GM18498 (cell line): ENCODE measurements at regions not wholly inside any gene's neighbourhood (a gene's known extent, or its start where the extent isn't known, plus 50 kb on each side); places are given as distances from the start of the nearest gene placed in this dataset.

Experiments
- ATAC-seq: cut with Tn5 transposase; IDR thresholded peaks from one replicate; pipeline ENCODE4 v1.9.1; 2021; ENCODE audit warnings: mild to moderate bottlenecking, moderate library complexity; ENCODE audit not compliant: unreplicated experiment

DNA sequence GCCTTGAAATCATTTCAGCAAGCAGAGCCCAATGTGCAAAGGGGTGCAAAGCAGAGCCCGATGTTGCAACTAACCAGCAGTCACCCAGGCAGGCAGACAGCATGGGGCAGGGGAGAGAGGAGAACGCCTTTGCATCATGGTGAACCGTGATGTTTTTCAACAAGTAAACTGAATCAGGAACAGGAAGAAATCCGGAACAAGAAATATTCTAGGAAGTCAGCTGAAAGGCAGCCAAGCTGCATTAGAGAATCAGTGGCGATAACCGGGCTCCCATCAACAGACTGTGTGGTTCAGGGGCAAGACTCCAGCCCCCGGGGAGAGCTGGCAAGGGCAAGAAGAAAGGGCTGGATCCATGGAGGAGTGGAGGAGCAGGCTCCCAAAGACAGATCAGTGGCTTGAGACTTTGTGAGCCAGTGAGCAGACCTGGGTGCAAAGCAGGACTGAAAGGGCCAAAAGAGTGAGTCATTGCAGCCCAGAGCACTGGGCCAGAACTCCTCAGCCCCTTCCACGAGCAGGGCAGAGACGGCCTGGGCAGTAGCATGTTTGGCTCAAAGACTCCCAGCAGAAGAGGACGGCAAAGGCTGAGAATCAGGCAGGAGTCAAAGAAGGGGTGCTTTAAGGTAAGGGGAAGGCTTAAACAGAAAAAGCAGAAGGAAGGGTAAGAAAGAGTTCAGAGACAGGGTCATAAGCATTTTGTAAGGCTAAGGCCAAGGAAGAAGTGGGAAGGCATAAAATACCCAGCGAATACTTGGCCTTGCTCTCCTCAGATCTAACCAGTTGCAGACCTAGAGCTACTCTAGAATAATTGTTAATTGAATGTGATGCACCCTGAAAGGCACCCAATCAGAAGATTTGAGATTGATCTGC is 155.0 kb downstream of the SETD4 start:
- ATAC-seq = no peak

DNA sequence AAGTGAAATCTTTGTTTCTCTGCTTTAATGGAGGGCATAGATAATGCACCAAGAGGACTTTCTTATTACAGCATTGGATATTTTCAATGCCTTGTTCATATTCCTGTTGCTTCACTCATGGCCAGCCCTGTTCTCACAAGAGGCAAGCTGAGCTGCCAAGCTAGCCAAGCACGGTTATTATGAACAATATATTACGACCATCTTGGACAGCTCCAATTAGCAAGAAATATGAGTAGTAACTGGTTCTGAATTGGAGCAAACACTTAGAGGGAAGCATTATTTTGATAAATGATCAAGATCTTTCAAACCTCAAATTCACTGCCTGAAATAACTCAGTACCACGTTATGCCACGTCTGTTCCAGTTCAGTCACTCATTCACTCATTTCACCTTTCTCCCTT is 159.8 kb downstream of the SETD4 start:
- no peak for ATAC-seq

DNA sequence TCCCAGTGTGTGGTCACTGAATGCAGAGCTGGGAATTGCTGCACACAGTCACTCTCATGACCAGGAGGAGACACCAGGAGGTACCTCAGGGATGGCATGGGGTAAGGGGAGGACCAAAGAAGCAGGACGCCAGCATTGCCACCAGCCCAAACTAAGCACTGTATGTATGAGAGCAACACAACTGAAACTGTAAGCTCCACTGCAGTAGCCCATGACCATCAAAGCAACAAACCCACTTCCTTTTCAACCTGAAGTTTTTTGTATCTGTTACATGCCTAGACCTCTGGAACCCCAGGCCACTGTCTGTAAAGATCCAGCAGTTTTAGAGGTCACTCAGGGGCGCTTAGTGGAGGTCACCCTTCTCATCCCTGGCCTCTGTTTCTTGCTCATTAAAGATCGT is 164.3 kb downstream of the SETD4 start:
- peak; percentile 76 for ATAC-seq

DNA sequence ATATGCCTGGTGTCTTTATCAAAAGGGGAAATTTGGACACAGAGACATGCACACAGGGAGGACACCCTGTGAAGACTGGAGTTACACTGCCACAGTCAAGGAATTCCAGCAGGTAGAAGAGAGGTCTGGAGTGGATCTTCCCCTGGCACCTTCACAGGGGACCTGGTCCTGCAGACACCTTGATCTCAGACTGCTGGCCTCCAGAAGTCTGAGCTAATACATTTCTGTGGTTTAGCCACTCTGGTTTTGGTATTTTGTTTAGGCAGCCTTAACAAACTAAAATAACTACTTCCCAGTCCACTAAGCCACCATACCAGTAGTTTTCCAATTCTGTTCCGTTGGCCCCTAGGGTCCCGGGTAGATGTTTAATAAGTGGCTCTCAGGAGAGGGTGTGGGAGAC is 164.7 kb downstream of the SETD4 start:
- ATAC-seq = peak; percentile 12

DNA sequence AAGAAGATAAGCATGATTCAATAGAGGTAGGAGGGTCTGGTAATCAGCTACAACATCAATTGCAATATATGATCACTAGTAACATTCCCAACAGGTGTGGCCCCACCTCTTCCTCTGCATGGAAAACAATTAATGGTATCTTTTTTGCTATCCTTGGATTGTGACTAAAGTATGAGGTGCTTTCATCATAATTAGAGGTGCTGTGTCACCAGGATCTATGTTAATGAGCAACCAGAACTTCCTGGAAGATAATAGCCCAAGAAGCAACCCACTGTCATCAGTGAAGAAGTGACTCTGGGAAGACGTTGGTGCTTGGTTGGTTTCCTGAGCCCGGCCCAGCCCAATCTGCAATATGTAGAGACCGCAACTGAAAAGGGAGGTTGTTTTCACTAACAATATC is 167.2 kb downstream of the SETD4 start:
- no peak for ATAC-seq

DNA sequence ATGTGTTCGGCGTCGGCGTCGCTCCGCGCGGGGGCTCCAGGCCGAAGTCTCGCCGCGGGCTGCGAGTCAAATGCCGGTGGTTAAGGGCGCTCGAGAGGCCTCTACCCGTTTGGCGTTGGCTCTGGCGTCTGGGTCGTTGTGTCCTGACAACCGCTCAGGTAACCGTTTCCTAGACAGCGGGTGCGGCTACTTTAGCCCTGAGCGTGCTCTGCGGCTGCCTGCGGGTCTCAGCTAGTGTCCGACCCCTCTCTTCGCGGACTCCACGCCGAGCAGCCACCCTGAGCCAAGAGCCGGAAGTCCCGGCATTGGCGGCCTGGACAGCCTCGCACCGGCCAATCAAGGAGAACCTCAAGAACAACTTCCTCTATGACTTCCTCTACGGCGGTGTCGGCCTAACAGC is 173.4 kb downstream of the SETD4 start:
- no peak for ATAC-seq

DNA sequence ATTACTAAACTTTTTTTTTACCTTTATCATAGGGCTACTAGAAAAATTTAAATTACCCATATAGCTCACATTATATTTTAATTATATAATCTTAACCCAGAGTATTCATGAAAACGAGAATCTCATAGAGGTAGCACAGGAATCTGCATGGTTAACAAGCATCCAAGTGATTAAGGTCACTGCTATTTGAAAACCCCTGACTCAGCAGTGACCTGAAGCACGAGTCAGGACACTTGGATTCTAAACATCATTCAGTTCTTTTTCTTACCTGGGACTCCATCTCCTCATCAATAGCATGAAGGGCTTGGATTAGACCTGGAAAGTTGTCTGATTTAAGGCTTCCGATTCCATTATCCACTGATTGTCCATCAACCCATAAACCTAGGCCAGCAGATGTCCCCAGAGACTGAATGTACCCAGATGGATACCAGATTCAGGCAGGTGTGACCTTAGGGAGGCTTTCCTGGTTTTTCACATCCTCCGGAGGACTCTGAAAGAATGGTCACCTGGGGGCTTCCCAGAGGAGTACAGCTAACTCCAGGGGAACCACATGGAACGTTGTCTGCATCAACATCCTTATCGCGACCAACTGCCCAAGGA is 174.3 kb downstream of the SETD4 start:
- ATAC-seq = no peak

DNA sequence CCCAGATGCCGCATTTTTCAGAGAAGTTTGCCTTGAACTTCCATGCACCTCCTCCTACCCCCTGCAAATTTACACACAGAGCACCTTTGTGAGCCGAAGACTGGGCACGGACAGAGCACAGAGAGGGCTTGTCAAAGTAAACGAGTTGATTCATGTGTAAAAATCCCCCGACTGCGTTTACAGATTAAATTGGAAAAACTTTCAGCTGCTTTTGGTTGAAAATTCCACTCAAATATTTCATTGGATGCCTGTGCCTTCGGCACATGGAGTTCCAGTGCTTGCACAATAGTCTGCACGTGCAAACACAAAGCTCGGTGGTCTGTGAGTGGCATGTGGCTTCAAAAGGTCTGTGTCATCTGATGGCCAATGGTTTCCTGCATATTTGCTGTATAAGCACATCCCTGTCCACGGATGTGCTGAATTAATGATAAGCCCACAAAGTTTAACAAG is 177.5 kb downstream of the SETD4 start:
- no peak for ATAC-seq

DNA sequence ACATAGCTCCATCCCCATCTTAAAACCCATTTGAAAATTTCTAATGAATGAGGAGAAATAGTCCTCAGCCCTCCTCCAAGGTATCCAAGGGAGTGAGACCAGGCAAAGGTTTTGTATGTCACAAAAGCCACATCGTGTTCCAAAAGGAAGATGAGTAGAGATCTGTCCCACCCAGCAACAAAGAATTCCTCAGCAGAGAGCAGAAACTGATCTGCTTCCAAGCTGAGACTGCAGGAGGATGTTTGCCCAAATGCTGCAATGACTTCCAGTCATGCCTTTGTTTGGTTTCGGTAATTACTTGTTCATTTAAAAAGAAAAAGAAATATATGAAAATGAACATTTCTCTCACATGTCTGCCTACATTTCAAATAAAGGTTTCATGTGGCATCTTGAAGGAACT is 186.9 kb downstream of the SETD4 start:
- ATAC-seq = no peak

DNA sequence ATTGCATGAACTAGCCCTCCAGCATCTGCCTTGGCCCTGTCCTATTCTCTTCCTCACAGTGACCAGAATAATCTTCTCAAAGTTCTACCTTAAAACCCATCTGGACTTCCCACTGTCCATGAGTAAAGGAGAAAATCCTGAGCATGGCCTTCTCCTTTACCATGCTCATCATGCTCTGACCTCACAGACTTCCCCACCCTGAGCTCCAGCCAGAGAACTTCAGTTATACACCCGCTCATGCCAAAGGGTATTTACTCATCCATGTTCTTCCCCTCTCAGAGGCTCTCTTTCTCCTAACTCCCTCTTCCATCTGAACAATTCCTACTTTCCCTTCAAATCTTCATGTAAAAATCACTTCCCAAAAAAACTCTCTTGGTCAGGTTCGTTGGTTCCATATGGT is 188.4 kb downstream of the SETD4 start:
- no peak for ATAC-seq

DNA sequence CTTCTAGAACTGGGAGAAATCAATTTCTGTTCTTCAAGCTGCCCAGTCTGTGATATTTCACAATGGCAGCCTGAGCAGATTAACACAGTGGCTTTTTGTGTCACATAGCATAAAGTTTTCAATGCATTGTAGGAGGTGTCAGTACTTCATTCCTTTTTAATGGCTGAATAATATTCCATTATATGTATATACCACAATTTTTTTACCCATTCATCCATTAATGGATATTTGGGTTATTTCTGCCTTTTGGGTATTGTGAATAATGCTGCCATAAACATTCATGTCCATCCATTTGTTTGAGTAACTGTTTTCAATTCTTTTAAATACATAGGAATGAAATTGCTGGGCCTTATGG is 191.5 kb downstream of the SETD4 start:
- no peak for ATAC-seq

DNA sequence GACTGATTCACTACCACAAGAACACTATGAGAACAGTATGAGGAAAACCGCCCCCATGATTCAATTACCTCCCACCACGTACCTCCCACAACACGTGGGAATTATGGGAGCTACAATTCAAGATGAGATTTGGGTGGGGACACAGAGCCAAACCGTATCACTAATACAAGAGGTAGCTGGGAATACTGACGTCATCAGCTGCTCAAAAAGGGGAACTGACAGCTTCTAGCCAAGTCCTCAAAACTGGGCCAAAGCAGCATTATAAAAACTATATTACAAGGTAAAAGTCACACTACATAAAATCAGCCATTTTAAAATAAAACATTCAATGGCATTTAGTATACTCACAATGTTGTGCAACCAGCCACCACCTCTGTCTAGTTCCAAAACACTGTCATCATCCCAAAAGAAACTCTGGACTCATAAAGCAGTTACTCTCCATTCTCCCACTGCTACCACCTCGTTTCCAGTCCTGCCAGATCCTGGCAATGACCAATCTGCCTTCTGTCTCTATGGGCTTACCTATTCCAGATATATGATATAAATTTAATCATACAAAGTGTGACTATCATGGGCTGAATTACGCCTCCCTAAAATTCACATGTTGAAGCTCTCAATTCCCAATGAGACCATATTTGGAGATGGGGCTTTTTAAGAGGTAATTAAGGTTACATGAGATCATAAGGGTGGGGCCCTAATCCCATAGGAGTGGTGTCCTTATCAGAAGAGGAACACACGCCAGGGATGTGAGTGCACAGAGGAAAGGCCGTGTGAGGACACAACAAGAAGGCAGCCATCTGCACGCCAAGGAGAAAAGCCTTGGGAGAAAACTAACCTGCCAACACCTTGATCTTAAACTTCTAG is 192.1 kb downstream of the SETD4 start:
- no peak for ATAC-seq

DNA sequence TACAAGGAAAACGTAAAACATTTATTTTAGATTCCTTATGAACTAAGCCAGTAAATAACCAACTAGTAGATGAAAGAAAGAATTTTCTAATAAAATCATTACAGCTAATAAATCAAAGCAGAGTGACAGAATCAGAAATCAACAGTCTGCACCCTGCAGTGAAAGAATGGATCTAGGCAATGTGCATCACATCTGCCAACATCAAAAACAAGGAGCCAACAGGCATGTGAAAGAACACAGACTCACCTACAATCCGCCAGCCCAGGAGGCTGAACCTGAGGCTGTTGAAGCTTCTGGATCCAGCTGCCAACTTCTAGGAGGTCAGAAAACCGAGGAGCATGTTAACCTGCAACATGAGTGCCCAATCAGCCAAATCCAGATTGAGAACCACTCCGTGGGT is 196.3 kb downstream of the SETD4 start:
- ATAC-seq = no peak

DNA sequence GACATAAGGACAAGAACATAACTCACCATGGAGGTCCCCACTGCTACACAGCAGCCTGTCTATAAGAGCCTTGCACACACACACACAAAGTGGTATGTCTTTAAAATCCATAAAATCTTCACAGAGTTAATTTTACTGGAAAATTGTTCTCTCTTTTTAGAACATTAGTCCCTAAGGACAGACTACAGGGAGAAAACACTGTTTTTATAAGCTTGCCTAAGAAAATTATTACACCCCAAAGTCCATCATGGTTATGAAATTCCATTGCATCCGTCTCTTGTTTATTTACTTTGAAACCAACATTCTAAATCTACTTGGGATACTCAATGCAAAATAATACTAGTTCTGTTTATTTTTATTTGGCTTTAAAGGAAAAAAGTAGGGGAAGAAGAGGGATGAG is 197.4 kb downstream of the SETD4 start:
- ATAC-seq = no peak

DNA sequence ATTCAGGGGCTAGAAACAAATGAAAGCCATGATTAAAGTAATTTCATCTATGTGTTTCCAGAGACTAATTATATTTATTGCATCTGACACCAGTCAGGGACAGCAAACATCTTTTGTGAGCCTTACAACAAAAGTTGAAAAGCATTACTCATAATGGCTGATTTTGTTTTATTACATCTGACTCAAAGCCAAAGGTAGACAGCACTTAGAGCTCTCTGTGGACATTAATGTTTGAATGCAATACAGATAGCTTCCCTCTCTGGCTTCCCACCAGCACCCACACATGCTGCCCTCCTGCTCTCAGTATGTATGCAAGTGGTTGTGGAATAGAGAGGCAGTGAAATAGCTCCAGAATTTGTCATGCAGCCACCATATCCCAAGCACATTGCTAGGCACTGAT is 198.7 kb downstream of the SETD4 start:
- ATAC-seq = no peak

DNA sequence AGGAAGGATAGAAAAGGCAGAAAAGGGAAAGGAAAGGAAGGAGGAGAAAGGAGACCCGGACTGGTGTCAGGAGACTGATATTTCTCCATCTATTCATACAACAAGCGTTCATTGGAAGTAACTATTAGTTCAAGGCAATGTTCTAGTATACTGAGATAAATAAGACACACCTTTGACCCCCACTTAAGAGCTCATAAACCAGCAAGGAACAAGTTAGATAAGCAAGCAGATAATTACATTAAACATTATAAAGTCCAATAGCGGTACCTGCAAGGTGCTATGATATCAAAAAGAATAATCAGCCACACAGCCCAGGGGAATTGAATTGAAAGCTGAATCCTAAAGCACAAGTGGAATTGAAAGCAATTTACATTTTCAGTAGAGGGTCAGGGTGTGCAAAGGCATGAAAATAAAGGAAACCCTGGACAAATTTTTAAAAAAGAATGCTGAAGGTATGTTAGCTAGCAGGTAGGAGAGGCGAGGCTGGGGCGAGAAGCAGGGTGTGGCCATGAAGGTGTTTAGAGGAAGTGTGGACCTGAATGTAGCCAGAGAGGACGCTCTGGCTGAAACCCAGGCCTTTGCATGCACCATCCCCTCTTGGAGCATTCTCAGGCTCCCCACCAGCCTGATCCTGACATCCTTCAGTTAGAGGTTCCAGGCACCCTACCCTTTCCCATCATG is 200.0 kb downstream of the SETD4 start:
- ATAC-seq = no peak

DNA sequence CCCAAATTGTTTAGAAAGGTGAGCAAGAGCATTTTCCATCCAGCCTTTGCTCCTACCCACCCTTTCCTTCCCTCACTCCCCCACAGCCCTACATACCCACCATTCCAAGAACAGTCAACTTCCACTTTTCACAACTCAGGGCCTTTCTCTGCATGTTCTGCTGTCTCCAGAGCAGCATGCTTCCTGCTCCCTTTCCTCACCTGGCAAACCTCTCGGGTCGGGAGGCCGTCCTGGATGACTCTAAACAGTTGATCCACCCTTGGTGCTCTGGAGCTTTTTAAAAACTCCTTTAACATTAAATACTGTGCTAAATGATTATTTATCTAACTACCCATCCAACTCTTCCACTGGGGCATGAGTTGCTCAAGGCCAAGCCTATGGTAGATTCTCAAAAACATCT is 200.6 kb downstream of the SETD4 start:
- ATAC-seq = no peak

DNA sequence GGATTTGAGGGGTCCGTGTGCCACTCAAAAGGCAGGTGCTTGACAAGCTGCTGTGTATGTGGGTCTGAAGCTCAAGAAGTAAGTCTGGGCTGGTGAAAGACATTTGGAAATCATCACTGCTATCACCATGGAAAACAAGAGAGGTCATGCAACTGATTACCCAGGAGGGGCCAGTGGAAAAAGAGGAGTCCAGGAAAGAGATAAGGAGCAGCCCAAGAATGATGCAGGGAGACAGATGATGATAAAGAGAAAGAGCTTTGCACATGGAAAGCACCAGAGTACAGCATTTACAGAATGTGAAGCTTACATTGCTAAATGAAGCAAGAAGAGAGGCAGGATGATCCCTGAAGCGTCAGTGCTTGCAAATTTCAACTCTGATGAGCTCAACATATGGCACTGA is 203.2 kb downstream of the SETD4 start:
- ATAC-seq = no peak

DNA sequence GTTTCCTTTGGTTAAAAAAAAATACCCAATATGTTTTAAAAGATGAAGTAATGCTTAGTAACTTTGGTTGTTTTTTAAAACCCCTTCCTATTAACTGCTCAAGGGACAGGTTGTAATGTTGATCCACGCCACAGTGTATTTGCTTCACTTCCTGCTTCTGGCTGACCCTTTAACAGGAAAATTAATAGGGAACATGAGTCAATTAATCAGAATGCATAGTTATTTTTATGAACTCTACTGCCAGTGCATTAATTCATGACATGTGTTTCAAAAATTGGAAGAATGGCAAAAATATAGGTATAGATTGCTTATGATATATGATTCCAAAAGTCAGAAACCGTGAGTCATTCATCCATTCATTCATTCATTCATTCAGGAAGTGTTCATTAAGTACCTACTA is 204.8 kb downstream of the SETD4 start:
- no peak for ATAC-seq

DNA sequence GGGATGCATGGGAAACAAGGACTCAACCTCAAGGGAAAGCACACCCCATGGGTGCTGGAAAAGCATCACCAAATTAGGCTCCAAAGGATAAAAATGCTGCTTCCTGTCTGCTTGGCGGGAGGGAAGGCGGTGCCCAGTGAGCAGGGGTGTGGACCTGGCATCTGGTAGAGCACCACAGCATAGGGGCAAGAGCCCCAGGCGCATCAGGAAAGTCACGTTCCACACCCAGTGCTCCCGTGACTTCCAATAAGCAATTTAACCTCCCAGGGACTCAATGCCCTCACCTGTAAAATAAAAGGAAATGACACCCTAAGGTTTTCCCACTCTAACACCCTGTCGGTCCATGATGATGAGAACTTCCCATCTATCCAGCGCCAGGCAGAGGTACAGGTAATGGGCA is 206.0 kb downstream of the SETD4 start:
- no peak for ATAC-seq
